Activated naive CD4-positive, alpha-beta T cell treated with anti-CD3 and anti-CD28 coated beads for 36 hours (primary cell): ENCODE measurements at regions not wholly inside any gene's neighbourhood (a gene's known extent, or its start where the extent isn't known, plus 50 kb on each side); places are given as distances from the start of the nearest gene placed in this dataset.
"Not testable (repeated sequence)": the region's sequence is repeated elsewhere in the genome, so short reads cannot be mapped to it uniquely, and the experiment has no call there.

Source experiments
- CTCF ChIA-PET: fragments of 350-600 bp; sonication (Branson Sonifier 250); formaldehyde crosslinking; loops from one replicate; lab custom pipeline; 2021; ENCODE audit warnings: antibody characterized with exemption; lab: Charles Lee
- DNase-seq: peaks from one replicate; pipeline ENCODE4 v3.0.0-alpha.2; 2020
- H3K27ac Mint-ChIP-seq: one replicate; pipeline ENCODE4 v1.8.0; 2021; ENCODE audit warnings: mild to moderate bottlenecking, mixed read lengths
- H3K27me3 Mint-ChIP-seq: one replicate; pipeline ENCODE4 v1.8.0; 2021; ENCODE audit warnings: low read depth, mixed read lengths
- H3K36me3 Mint-ChIP-seq: one replicate; pipeline ENCODE4 v1.8.0; 2021; ENCODE audit warnings: low read depth, mixed read lengths
- H3K4me1 Mint-ChIP-seq: one replicate; pipeline ENCODE4 v1.8.0; 2021; ENCODE audit warnings: low read depth, mixed read lengths
- H3K4me3 Mint-ChIP-seq: one replicate; pipeline ENCODE4 v1.8.0; 2021; ENCODE audit warnings: mild to moderate bottlenecking, moderate library complexity, mixed read lengths
- H3K9me3 Mint-ChIP-seq: one replicate; pipeline ENCODE4 v1.8.0; 2021; ENCODE audit warnings: mixed read lengths
- intact Hi-C: fragments of 100-400 bp; cut with micrococcal nuclease; formaldehyde crosslinking; loops from one replicate; pipeline ENCODE4 v1.15.1; 2023

DNA sequence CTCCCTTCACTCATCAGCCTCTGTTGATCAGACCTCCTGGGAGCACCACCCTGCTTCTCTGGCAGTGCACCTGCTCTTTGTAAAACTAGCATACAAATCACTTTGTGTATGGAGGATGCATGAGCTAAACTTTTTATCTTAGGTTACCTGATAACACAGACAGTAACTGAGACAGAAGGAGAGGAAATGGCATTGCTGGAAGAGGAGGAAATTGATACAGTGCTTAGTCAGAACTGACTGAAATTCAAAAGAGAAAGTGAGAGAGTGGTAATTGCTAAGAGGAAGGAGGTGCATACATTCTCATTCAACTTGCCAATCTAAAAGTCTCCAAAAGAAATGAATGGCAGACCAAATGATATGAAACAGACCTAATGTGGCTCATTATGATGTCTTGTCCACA is 1120.7 kb downstream of the GATA3 start:
- intact Hi-C loops = loop anchor here (1.0 to 10.0 kb wide), 4 partner anchors 84 to 1040 kb away; no protein-coding TSS in a partner anchor
- H3K4me1 Mint-ChIP-seq = peaks cover 13% of the 10 kb centered on the region
- H3K9me3 Mint-ChIP-seq = peaks cover 2% of the 10 kb centered on the region
- peaks cover 4% of the 10 kb centered on the region for H3K27me3 Mint-ChIP-seq
- H3K4me3 Mint-ChIP-seq = no peak overlapping the region
- H3K27ac Mint-ChIP-seq = no peak overlapping the region
- CTCF ChIA-PET = no interaction called here
- no peaks in the 10 kb centered on the region for H3K36me3 Mint-ChIP-seq
- no peak for DNase-seq

DNA sequence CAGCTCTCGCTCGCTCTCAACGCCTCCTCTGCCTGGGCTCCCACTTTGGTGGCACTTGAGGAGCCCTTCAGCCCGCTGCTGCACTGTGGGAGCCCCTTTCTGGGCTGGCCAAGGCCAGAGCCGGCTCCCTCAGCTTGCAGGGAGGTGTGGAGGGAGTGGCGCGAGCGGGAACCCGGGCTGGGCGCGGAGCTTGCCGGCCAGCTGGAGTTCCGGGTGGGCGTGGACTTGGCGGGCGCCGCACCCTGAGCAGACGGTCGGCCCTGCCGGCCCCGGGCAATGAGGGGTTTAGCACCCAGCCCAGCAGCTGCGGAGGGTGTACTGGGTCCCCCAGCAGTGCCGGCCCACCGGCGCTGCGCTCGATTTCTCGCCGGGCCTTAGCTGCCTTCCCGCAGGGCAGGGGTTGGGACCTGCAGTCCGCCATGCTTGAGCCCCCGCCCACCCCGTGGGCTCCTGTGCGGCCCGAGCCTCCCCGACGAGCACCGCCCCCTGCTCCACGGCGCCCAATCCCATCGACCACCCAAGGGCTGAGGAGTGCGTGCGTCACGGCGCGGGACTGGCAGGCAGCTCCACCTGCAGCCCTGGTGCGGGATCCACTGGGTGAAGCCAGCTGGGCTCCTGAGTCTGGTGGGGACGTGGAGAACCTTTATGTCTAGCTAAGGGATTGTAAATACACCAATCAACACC is 1128.9 kb downstream of the GATA3 start:
- H3K36me3 Mint-ChIP-seq, H3K27me3 Mint-ChIP-seq, H3K27ac Mint-ChIP-seq, H3K4me3 Mint-ChIP-seq, DNase-seq, H3K4me1 Mint-ChIP-seq, intact Hi-C loops, H3K9me3 Mint-ChIP-seq, CTCF ChIA-PET: not testable (repeated sequence)

DNA sequence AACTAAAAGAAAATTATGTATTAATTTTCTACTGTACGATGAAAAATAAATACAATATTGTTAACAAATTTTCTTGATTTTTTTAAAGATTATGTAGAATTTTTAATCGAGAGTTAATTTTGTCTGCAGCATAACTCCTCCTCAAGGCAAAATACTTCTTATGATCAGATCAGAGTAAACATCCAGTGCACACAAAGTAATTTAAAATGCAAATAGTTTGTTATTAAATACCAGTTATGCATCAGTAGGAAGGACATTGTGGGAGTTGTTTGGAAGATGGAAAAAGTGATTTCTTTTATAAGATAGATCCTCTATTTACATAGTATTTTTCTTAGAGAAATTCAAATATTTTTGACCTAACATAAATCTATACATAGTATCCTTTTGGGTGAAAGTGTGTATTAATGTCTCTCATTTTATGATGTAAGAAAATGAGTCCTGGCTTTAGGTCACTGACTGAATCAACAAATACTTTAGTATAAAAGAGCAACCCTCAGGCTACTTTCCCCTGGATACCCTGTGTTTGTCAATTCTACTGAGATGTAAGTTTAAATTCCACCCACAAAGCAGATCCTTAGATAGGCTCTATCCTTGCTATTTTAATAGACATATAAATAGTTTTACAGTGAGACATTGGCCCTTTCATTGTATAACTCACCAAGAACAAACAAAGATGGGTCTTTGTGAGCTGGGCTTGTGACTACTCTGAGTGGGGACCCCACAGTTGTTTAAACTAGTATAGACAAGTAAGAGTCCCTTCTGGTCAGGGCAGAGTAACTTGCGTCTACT is 1133.7 kb downstream of the GATA3 start:
- H3K27me3 Mint-ChIP-seq = no peaks in the 10 kb centered on the region
- no peak overlapping the region for H3K27ac Mint-ChIP-seq
- DNase-seq = no peak
- peaks cover 11% of the 10 kb centered on the region for H3K4me1 Mint-ChIP-seq
- no peak overlapping the region for H3K4me3 Mint-ChIP-seq
- CTCF ChIA-PET = no interaction called here
- intact Hi-C loops = no loop called here
- no peaks in the 10 kb centered on the region for H3K36me3 Mint-ChIP-seq
- H3K9me3 Mint-ChIP-seq = no peaks in the 10 kb centered on the region

DNA sequence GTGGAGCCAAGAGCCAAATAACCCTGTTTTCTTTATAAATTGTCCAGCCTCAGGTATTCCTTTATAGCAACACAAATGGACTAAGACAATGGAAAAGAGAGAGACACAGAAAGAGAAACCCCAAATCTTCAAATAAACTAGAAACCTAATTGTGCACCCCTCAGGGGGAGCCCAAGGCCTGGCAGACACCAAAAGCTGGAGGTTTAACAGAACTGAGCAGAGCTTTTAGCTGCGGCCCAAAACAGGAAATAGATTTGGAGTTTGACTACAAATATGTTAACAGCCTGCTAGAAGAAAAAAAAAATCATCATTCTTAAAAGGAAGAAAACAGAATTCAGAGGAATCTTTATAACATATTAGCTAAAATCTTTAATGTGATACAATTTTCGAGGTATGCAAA is 1135.0 kb downstream of the GATA3 start:
- Mint-ChIP-seq H3K36me3 (no peaks in the 10 kb centered on the region), H3K4me1 (peaks cover 11% of the 10 kb centered on the region), H3K4me3 (no peak overlapping the region), H3K27me3 (no peaks in the 10 kb centered on the region), H3K27ac (no peak overlapping the region), H3K9me3 (no peaks in the 10 kb centered on the region)
- DNase-seq = no peak
- CTCF ChIA-PET = no interaction called here
- intact Hi-C loops = no loop called here

DNA sequence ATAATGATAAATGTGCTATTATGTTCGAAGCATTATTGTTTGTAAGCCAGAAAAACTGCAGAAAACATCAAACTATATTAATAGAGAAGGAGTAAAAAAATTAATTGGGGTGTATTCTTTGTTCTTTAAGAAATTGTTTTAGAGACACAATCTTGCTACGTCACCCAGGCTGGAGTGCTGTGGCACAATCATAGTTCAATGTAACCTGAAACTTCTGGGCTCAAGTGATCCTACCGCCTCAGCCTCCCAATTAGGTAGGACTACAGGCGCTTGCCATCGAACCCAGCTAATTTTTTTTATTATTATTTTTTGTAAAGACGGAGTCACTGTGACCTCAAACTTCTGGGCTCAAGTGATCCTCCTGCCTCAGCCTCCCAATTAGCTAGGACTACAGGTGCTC is 1138.6 kb downstream of the GATA3 start:
- CTCF ChIA-PET = no interaction called here
- Mint-ChIP-seq H3K4me3 (no peak overlapping the region), H3K27me3 (no peaks in the 10 kb centered on the region), H3K9me3 (no peaks in the 10 kb centered on the region), H3K36me3 (no peaks in the 10 kb centered on the region), H3K4me1 (peaks cover 11% of the 10 kb centered on the region), H3K27ac (no peak overlapping the region)
- intact Hi-C loops = no loop called here
- DNase-seq = no peak

DNA sequence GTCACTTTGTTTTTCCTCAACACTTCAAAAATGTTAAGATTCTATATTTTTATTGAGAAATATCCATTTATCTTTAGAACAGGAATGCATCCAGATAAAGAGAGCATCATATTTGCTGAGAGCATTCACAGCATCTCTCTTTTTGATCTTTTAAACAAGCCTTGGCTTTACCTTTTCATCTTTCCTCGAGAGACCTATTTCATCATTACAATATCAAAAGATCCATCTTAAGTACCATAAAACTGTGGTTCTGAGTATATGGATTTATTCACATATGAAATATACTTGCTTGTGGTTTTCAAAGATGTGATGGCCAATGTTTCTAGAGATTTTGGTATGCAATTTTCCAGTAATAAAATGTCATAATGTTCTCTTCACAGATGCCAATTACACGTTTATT is 1140.9 kb downstream of the GATA3 start:
- Mint-ChIP-seq H3K9me3 (no peaks in the 10 kb centered on the region), H3K4me3 (no peak overlapping the region), H3K36me3 (no peaks in the 10 kb centered on the region), H3K27me3 (no peaks in the 10 kb centered on the region), H3K27ac (no peak overlapping the region), H3K4me1 (no peaks in the 10 kb centered on the region)
- intact Hi-C loops = no loop called here
- CTCF ChIA-PET = no interaction called here
- DNase-seq = no peak

DNA sequence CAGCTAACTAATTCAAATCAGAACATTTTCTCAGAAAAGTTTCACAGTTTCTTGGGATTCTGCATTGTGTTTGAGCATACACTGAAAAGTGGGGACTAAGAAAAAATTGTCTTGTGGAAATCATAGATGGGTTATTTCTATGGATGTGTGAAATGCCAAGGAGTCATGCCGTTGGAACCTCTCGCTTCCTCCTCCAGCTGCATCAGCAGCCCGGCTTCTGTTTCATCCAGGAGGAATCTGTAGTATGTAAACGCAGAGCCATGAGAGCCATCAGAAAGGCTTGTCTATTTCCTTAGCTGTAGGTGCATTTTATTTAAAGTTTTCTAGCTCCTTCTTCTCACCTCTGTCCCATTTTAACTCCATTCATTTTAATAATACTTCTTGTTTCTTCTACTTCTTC is 1144.1 kb downstream of the GATA3 start:
- no peaks in the 10 kb centered on the region for H3K36me3 Mint-ChIP-seq
- no peak overlapping the region for H3K4me3 Mint-ChIP-seq
- no peaks in the 10 kb centered on the region for H3K27me3 Mint-ChIP-seq
- CTCF ChIA-PET = interaction anchor here (0.6 kb wide), 1 partner anchor 350 kb away, joined by 3 read pairs; no protein-coding TSS in a partner anchor
- H3K4me1 Mint-ChIP-seq = no peaks in the 10 kb centered on the region
- intact Hi-C loops = no loop called here
- no peak for DNase-seq
- no peaks in the 10 kb centered on the region for H3K9me3 Mint-ChIP-seq
- H3K27ac Mint-ChIP-seq = no peak overlapping the region

DNA sequence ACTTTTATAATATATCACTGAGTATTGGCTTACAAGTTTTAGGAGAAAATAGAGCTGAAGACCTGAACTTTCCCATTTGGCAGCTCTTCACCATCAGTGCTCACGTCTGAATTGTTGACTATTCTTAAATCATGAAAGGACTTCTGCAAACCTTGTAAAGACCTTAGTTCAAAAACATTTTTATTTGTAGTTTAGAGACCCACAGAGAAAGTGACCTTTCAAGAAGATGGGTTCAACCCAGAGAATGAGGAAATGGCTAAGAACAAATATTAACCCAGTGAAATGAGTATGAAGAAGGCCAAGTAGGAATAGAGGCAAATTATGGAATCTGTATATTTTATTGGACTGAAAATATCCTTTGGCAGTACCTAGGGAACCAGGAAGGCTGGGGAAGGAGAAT is 1151.1 kb downstream of the GATA3 start:
- Mint-ChIP-seq H3K9me3 (no peaks in the 10 kb centered on the region), H3K4me1 (peaks cover 3% of the 10 kb centered on the region), H3K27me3 (peaks cover 2% of the 10 kb centered on the region), H3K4me3 (no peak overlapping the region), H3K36me3 (no peaks in the 10 kb centered on the region), H3K27ac (no peak overlapping the region)
- DNase-seq = no peak
- intact Hi-C loops = no loop called here
- CTCF ChIA-PET = no interaction called here

DNA sequence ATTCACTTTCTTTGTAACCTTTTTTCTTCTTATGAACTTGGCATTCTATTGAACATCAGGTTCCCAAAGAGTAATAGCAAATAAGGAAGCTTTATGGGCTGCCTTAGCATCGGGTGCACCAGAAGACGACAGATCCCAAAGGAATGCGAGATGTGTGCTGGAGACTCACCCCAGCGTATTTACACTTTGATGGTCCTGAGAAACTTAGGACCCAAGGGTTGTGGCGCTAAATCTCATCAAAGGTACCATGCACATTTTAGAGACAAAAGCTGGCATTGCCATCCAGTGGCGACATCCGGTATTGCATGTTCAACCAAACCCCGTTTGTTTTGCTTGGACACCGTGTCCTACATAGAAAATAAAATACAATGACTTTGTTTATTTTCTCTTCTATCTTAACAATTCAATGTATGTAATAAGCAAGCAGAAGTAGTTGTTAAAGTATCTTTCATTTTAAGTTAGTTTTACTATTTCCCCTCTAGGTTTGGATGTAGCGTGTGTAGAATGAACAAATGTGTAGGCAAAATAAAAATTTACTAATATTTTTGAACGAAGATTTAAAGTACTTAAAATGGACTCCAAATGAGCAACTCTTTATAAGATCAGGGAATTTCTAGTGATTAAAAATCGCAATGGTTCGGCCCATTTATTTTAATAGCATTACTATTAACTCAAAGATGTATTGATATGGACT is 1154.8 kb downstream of the GATA3 start:
- Mint-ChIP-seq H3K4me3 (no peak overlapping the region), H3K4me1 (peaks cover 3% of the 10 kb centered on the region), H3K27ac (no peak overlapping the region), H3K9me3 (no peaks in the 10 kb centered on the region), H3K36me3 (no peaks in the 10 kb centered on the region), H3K27me3 (peaks cover 2% of the 10 kb centered on the region)
- peak; percentile 86 for DNase-seq
- intact Hi-C loops = loop anchor here (1.0 to 2.0 kb wide), 6 partner anchors 94 to 1684 kb away; no protein-coding TSS in a partner anchor
- CTCF ChIA-PET = interaction anchor here (0.6 to 1.4 kb wide), 19 partner anchors 13 to 1342 kb away, joined by 3 to 5 read pairs (median 3); no protein-coding TSS in a partner anchor

DNA sequence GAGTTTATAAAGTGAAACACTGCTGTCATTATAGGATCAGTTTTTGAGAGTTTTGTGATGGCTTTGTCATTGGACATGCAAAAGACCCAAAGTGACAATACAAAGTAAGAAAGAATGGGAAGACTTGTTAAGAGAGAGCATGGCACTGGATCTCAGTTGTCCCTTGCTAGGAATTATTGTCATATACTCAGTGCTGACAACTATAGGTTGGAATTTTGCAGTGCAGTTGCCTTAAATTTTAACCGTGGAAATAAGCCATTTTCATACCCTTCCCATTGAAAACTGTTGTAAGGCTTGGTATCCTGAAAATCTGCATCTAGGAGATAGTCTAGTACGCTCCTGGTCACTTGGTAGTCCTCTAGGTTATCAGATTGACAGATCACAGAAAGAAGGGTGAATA is 1156.7 kb downstream of the GATA3 start:
- no peaks in the 10 kb centered on the region for H3K36me3 Mint-ChIP-seq
- H3K4me1 Mint-ChIP-seq = peaks cover 3% of the 10 kb centered on the region
- peaks cover 4% of the 10 kb centered on the region for H3K27me3 Mint-ChIP-seq
- no peaks in the 10 kb centered on the region for H3K9me3 Mint-ChIP-seq
- CTCF ChIA-PET = no interaction called here
- intact Hi-C loops = no loop called here
- DNase-seq = no peak
- H3K27ac Mint-ChIP-seq = no peak overlapping the region
- H3K4me3 Mint-ChIP-seq = no peak overlapping the region

DNA sequence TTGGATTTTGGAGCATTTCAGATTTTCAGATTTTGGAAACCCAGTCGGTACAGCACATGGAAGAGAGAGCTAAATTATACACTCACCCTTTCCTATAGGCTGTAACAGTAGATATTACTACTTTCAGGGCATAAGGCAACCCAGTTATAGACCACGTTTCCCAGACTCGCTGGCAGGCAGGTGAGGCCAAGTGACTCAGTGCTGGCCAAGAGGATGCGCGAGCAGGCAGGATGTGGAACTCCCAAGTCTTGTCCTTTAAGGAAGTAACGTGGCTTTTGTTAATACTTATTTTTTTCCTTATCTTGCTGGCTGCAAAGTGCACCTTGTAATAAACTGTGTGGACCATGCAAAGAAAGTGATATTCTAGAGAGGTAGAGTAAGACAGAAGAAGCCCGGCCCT is 1160.1 kb downstream of the GATA3 start:
- peaks cover 4% of the 10 kb centered on the region for H3K27me3 Mint-ChIP-seq
- H3K4me3 Mint-ChIP-seq = no peak overlapping the region
- no peaks in the 10 kb centered on the region for H3K36me3 Mint-ChIP-seq
- H3K9me3 Mint-ChIP-seq = no peaks in the 10 kb centered on the region
- no peak for DNase-seq
- CTCF ChIA-PET = no interaction called here
- intact Hi-C loops = no loop called here
- H3K4me1 Mint-ChIP-seq = peaks cover 2% of the 10 kb centered on the region
- no peak overlapping the region for H3K27ac Mint-ChIP-seq

DNA sequence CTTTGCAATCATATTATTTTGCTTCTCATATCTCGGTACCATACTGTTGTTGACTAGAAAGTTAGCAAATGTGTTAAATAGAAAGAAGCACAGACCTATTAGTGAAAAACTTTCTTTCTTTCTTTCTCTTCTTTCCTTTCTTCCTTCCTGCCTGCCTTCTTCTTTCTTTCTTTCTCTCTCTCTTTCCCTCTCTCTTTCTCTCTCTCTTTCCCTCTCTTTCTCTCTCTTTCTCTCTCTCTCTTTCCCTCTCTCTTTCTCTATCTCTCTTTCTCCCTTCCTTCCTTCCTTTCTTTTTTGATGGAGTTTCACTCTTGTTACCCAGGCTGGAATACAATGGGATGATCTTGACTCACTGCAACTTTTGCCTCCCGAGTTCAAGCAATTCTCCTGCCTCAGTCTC is 1160.6 kb downstream of the GATA3 start:
- H3K27me3 Mint-ChIP-seq = peaks cover 3% of the 10 kb centered on the region
- no peak overlapping the region for H3K4me3 Mint-ChIP-seq
- H3K4me1 Mint-ChIP-seq = peaks cover 2% of the 10 kb centered on the region
- no peaks in the 10 kb centered on the region for H3K36me3 Mint-ChIP-seq
- intact Hi-C loops = no loop called here
- H3K27ac Mint-ChIP-seq = no peak overlapping the region
- CTCF ChIA-PET = no interaction called here
- H3K9me3 Mint-ChIP-seq = no peaks in the 10 kb centered on the region
- DNase-seq = no peak
